ENCODE measurements at regions not wholly inside any gene's neighbourhood (a gene's known extent, or its start where the extent isn't known, plus 50 kb on each side); places are given as distances from the start of the nearest gene placed in this dataset.

GRCh38 chr10:106378251-106378650, 786.3 kb downstream of the SORCS1 start:
- no peaks in the 10 kb centered on the region for H3K79me2 ChIP-seq (ENCODE audit: control insufficient read depth in 1 of 2, insufficient read depth in 2 of 2, low read length in 2 of 2)
- H3K23me2 ChIP-seq (ENCODE audit: low read depth, low read length): no peaks in the 10 kb centered on the region
- no peak overlapping the region for H2AFZ ChIP-seq (ENCODE audit: low read length)
- H3K4me3 ChIP-seq (ENCODE audit: extremely low read depth in 1 of 4, insufficient read depth in 2 of 4, low read depth in 3 of 4, low read length in 4 of 4): no peak overlapping the region
- no peak overlapping the region for H4K8ac ChIP-seq (ENCODE audit: extremely low read depth, insufficient read depth, low read length)
- no peaks in the 10 kb centered on the region for H4K20me1 ChIP-seq (replicated peaks in 1 of 2; ENCODE audit: control insufficient read depth in 1 of 2, insufficient read depth in 2 of 2, low read length in 2 of 2)
- H3K79me1 ChIP-seq (ENCODE audit: low read depth, low read length): no peaks in the 10 kb centered on the region
- WGBS, 2 experiments (ENCODE audit: extremely low coverage in 1 of 2, insufficient coverage in 1 of 2, insufficient read length in 1 of 2, insufficient replicate concordance in 2 of 2, low coverage in 1 of 2, low lambda C conversion rate in 2 of 2, missing lambda C conversion rate in 1 of 2): 97% methylated on average over 3 of the region's 3 CpGs; no CpG with 5 or more reads in 1 of the 2 experiments
- H2BK120ac ChIP-seq (replicated peaks; ENCODE audit: low read depth, low read length): no peak overlapping the region
- no peak overlapping the region for H3K18ac ChIP-seq (ENCODE audit: extremely low read depth, low read length)
- no peaks in the 10 kb centered on the region for H3K27me3 ChIP-seq (replicated peaks in 1 of 4; ENCODE audit: control insufficient read depth in 3 of 4, extremely low read depth in 1 of 4, insufficient read depth in 3 of 4, low read length in 3 of 4)
- no peak overlapping the region for H4K91ac ChIP-seq (replicated peaks; ENCODE audit: insufficient read length, low read length)
- ChIA-PET CTCF (ENCODE audit: partially characterized antibody) (no interaction called here), POLR2A (ENCODE audit: partially characterized antibody) (no interaction called here)
- no peak overlapping the region for H2BK12ac ChIP-seq (ENCODE audit: low read depth, low read length)
- no peak overlapping the region for H2AK5ac ChIP-seq (ENCODE audit: low read depth, low read length)
- no peak overlapping the region for H4K5ac ChIP-seq (ENCODE audit: insufficient read length, low read depth, low read length)
- no peak overlapping the region for H2BK15ac ChIP-seq (ENCODE audit: low read length)
- no peak overlapping the region for H3K9ac ChIP-seq (replicated peaks in 1 of 4; ENCODE audit: extremely low read depth in 1 of 4, low read depth in 3 of 4, low read length in 3 of 4)
- no peak overlapping the region for H3K23ac ChIP-seq (ENCODE audit: insufficient read length)
- TF ChIP-seq EZH2 (IDR thresholded peaks at IDR 0.05; ENCODE audit: low read depth, low read length, severe bottlenecking) (no peak), HDAC2 (IDR thresholded peaks at IDR 0.05; ENCODE audit: borderline replicate concordance in 1 of 2, low read depth in 2 of 2, low read length in 2 of 2) (no peak), SP1 (IDR thresholded peaks at IDR 0.05; ENCODE audit: low read depth, low read length) (no peak), BRCA1 (IDR thresholded peaks at IDR 0.05; ENCODE audit: low read depth, low read length) (no peak), CHD1 (IDR thresholded peaks at IDR 0.05; ENCODE audit: low read depth, low read length) (no peak), KDM4A (IDR thresholded peaks at IDR 0.05; ENCODE audit: low read depth, low read length, severe bottlenecking) (no peak), CREB1 (IDR thresholded peaks at IDR 0.05) (no peak), SUZ12 (IDR thresholded peaks at IDR 0.05; ENCODE audit: low read length) (no peak), TBP (IDR thresholded peaks at IDR 0.05; ENCODE audit: low read depth, low read length) (no peak), RNF2 (IDR thresholded peaks at IDR 0.05; ENCODE audit: borderline replicate concordance, low read depth, low read length, missing control alignments, poor library complexity, severe bottlenecking) (no peak), YY1 (IDR thresholded peaks at IDR 0.05; ENCODE audit: low read depth, low read length) (no peak), TAF7 (optimal IDR thresholded peaks at IDR 0.05; ENCODE audit: borderline replicate concordance, low read depth, low read length) (no peak)
- TF ChIP-seq, protein P1, sequence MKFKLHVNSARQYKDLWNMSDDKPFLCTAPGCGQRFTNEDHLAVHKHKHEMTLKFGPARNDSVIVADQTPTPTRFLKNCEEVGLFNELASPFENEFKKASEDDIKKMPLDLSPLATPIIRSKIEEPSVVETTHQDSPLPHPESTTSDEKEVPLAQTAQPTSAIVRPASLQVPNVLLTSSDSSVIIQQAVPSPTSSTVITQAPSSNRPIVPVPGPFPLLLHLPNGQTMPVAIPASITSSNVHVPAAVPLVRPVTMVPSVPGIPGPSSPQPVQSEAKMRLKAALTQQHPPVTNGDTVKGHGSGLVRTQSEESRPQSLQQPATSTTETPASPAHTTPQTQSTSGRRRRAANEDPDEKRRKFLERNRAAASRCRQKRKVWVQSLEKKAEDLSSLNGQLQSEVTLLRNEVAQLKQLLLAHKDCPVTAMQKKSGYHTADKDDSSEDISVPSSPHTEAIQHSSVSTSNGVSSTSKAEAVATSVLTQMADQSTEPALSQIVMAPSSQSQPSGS (IDR thresholded peaks at IDR 0.05; ENCODE audit: low read length): no peak
- no peak overlapping the region for H3K4ac ChIP-seq (replicated peaks; ENCODE audit: insufficient read length, low read depth, low read length)
- no peak for FAIRE-seq
- no peak overlapping the region for H2BK5ac ChIP-seq (ENCODE audit: low read depth, low read length)
- no peak overlapping the region for H3K56ac ChIP-seq (replicated peaks; ENCODE audit: insufficient read length, low read depth, low read length)
- no peaks in the 10 kb centered on the region for H3K36me3 ChIP-seq (ENCODE audit: control insufficient read depth in 2 of 4, insufficient read depth in 4 of 4, low read length in 3 of 4)
- H3K27ac ChIP-seq (ENCODE audit: low read depth, low read length): no peak overlapping the region
- no peak overlapping the region for H2BK20ac ChIP-seq (ENCODE audit: low read length)
- no peaks in the 10 kb centered on the region; a peak in 1 of 7 replicates for H3K4me1 ChIP-seq (replicated peaks in 1 of 4; ENCODE audit: control insufficient read depth in 3 of 4, insufficient read depth in 4 of 4, low read length in 3 of 4)
- peaks cover 0 to 10% of the 10 kb centered on the region in 2 experiments; a peak in 1 of 4 replicates for H3K9me3 ChIP-seq (ENCODE audit: insufficient read depth in 2 of 2, low read depth in 1 of 2, low read length in 1 of 2)
- no peak overlapping the region for H3K14ac ChIP-seq (ENCODE audit: insufficient read length)
- no peak overlapping the region for H3K4me2 ChIP-seq (ENCODE audit: insufficient read depth in 1 of 2, low read depth in 2 of 2, low read length in 2 of 2)
- DNase-seq (ENCODE audit: low read depth in 1 of 2, low spot score in 2 of 2): no peak
